Cardiac muscle cell (in vitro differentiated cells and primary cell): ENCODE measurements at regions not wholly inside any gene's neighbourhood (a gene's known extent, or its start where the extent isn't known, plus 50 kb on each side); places are given as distances from the start of the nearest gene placed in this dataset.

Experiments
- DNase-seq, 2 donors: peaks; one replicate each; pipeline versions ENCODE4 v3.0.0 to v3.0.0-alpha.2; 2010 to 2017; ENCODE audit warnings: low read depth in 1 of 2, low spot score in 1 of 2
- H3K27ac ChIP-seq: fragments of 200-600 bp; sonication (generic); 2 replicates; pipeline ENCODE4 v1.5.1; 2016
- H3K27me3 ChIP-seq: fragments of 200-600 bp; sonication (generic); 2 replicates; pipeline ENCODE4 v1.6.0; 2016; ENCODE audit warnings: control low read depth
- H3K36me3 ChIP-seq: fragments of 200-600 bp; sonication (generic); 2 replicates; pipeline ENCODE4 v1.5.1; 2016; ENCODE audit warnings: control low read depth
- H3K4me1 ChIP-seq: fragments of 200-600 bp; sonication (generic); 2 replicates; pipeline ENCODE4 v1.8.1; 2017; ENCODE audit warnings: low read depth, mild to moderate bottlenecking, mixed run types
- H3K4me3 ChIP-seq: fragments of 200-600 bp; sonication (generic); 2 replicates; pipeline ENCODE4 v1.5.1; 2016; ENCODE audit warnings: mild to moderate bottlenecking
- H3K9me3 ChIP-seq: fragments of 200-600 bp; sonication (generic); 2 replicates; pipeline ENCODE4 v1.5.1; 2017; ENCODE audit warnings: low read depth, mild to moderate bottlenecking, control low read depth
- TF ChIP-seq, protein P1 (sequence below): IDR thresholded peaks from 2 replicates; pipeline ENCODE4 v1.5.1; 2012; ENCODE audit warnings: low read depth, mild to moderate bottlenecking, low read length

DNA sequence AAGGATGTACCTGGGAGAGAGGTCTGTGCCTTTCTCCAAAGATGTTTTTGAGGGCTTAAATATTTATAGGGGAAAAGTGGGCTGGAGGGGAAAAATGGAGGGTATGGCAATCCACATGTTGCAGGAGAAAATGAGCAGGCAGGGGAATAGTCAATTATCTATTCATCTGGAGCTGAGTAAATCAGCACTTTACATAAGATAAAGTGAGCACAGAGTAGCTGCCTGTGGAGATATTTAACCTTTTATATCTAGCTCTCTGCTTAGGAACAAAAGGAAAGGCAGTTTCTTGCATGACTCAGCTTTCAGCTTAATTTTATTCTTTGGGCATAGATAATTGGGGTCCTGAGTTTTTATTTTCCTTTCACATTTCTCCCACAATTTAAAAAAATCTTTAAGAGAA lies 93.6 kb upstream of the NPY2R start:
- H3K4me1 ChIP-seq, result no peaks in the 10 kb centered on the region
- H3K9me3 ChIP-seq, result no peaks in the 10 kb centered on the region
- H3K36me3 ChIP-seq, result no peaks in the 10 kb centered on the region
- no peak overlapping the region for H3K27ac ChIP-seq
- TF ChIP-seq, protein P1, sequence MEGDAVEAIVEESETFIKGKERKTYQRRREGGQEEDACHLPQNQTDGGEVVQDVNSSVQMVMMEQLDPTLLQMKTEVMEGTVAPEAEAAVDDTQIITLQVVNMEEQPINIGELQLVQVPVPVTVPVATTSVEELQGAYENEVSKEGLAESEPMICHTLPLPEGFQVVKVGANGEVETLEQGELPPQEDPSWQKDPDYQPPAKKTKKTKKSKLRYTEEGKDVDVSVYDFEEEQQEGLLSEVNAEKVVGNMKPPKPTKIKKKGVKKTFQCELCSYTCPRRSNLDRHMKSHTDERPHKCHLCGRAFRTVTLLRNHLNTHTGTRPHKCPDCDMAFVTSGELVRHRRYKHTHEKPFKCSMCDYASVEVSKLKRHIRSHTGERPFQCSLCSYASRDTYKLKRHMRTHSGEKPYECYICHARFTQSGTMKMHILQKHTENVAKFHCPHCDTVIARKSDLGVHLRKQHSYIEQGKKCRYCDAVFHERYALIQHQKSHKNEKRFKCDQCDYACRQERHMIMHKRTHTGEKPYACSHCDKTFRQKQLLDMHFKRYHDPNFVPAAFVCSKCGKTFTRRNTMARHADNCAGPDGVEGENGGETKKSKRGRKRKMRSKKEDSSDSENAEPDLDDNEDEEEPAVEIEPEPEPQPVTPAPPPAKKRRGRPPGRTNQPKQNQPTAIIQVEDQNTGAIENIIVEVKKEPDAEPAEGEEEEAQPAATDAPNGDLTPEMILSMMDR, result no peak
- no peak overlapping the region for H3K4me3 ChIP-seq
- no peaks in the 10 kb centered on the region for H3K27me3 ChIP-seq
- DNase-seq, result no peak

- no peaks in the 10 kb centered on the region for H3K9me3 ChIP-seq
- H3K36me3 ChIP-seq, result no peaks in the 10 kb centered on the region
- no peak for DNase-seq
- TF ChIP-seq, protein P1, result no peak
- H3K27me3 ChIP-seq, result no peaks in the 10 kb centered on the region
- H3K4me3 ChIP-seq, result no peak overlapping the region
- H3K4me1 ChIP-seq, result no peaks in the 10 kb centered on the region
- H3K27ac ChIP-seq, result no peak overlapping the region
Measured at GRCh38 chr4:155119006-155119405, 89.4 kb upstream of the NPY2R start.

- H3K36me3 ChIP-seq, result no peaks in the 10 kb centered on the region
- no peak overlapping the region for H3K4me3 ChIP-seq
- no peaks in the 10 kb centered on the region for H3K4me1 ChIP-seq
- no peaks in the 10 kb centered on the region for H3K9me3 ChIP-seq
- H3K27me3 ChIP-seq, result no peaks in the 10 kb centered on the region
- no peak overlapping the region for H3K27ac ChIP-seq
- DNase-seq, result no peak
- TF ChIP-seq, protein P1, result no peak
Measured at GRCh38 chr4:155120536-155120935, 87.9 kb upstream of the NPY2R start.

GRCh38 chr4:155122382-155122781 lies 86.1 kb upstream of the NPY2R start:
- Histone ChIP-seq H3K9me3 (no peaks in the 10 kb centered on the region), H3K4me1 (no peaks in the 10 kb centered on the region), H3K36me3 (no peaks in the 10 kb centered on the region), H3K27me3 (no peaks in the 10 kb centered on the region), H3K4me3 (no peak overlapping the region), H3K27ac (no peak overlapping the region)
- DNase-seq, result no peak
- TF ChIP-seq, protein P1, result no peak

DNA sequence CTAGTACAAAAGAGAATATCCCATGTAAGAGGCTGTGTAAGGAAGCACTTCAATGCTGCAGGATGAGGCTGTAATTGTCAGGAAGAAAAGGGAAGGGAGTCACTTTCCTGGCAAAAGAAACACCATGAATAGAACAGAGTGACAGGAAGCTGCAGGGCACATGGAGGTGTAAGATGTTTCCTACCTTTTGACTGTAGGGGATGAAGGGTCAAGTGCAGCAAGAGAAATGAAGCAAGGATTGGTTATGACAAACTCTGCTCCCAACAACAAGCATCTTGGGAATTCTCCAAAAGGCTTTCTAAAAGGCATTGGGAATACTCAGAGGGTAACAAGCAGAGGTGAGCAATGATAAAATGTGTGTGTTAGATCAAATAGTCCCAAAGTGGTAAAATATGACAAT lies 74.3 kb upstream of the NPY2R start:
- no peak for DNase-seq
- Histone ChIP-seq H3K27ac (no peak overlapping the region), H3K4me1 (no peaks in the 10 kb centered on the region), H3K9me3 (no peaks in the 10 kb centered on the region), H3K27me3 (no peaks in the 10 kb centered on the region), H3K4me3 (no peak overlapping the region), H3K36me3 (no peaks in the 10 kb centered on the region)
- TF ChIP-seq, protein P1, result no peak

DNA sequence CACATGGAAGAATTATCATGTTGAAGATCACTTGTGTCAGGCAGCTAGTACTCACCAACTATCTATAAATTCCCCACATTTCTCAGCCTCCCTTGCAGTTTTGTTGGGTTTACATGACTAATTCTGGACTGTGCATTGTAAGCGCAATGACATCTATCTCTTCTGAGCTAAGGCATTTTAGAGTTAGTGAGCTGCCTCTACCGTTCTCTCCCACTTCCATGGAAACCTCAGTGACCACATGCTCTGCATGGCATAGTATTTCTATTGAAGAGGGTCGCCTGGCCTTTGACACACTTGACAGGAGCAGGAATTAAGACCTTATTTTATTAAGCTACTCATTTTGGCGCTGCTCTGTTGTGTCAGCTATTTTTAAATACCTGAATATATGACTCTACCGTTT lies 67.5 kb upstream of the NPY2R start:
- no peak overlapping the region for H3K4me3 ChIP-seq
- no peak overlapping the region for H3K27ac ChIP-seq
- TF ChIP-seq, protein P1, result no peak
- no peaks in the 10 kb centered on the region for H3K27me3 ChIP-seq
- no peak for DNase-seq
- no peaks in the 10 kb centered on the region for H3K36me3 ChIP-seq
- no peaks in the 10 kb centered on the region for H3K9me3 ChIP-seq
- no peaks in the 10 kb centered on the region for H3K4me1 ChIP-seq
